KMS-11 (cell line): ENCODE measurements at regions not wholly inside any gene's neighbourhood (a gene's known extent, or its start where the extent isn't known, plus 50 kb on each side); places are given as distances from the start of the nearest gene placed in this dataset.

Source experiments
- H2AFZ ChIP-seq: fragments of 200-600 bp; sonication (generic); 2 replicates; pipeline ENCODE4 v1.6.1; 2016; ENCODE audit warnings: antibody characterized with exemption, mixed run types, low read depth
- H3K27ac ChIP-seq: fragments of 200-600 bp; sonication (generic); 2 replicates; pipeline ENCODE4 v1.6.1; 2016; ENCODE audit warnings: mild to moderate bottlenecking, mixed run types
- H3K27me3 ChIP-seq: fragments of 200-600 bp; sonication (generic); 2 replicates; pipeline ENCODE4 v1.6.1; 2017; ENCODE audit warnings: mild to moderate bottlenecking, low read depth, mixed run types, moderate library complexity; ENCODE audit not compliant: insufficient read depth
- H3K36me3 ChIP-seq: fragments of 200-600 bp; sonication (generic); 2 replicates; pipeline ENCODE4 v1.6.1; 2017; ENCODE audit warnings: mild to moderate bottlenecking, mixed run types; ENCODE audit not compliant: insufficient read depth
- H3K4me1 ChIP-seq: fragments of 200-600 bp; sonication (generic); 2 replicates; pipeline ENCODE4 v1.6.1; 2016; ENCODE audit warnings: mild to moderate bottlenecking, low read depth, mixed run types; ENCODE audit not compliant: poor library complexity, severe bottlenecking
- H3K4me2 ChIP-seq: fragments of 200-600 bp; sonication (generic); 2 replicates; pipeline ENCODE4 v1.7.0; 2016; ENCODE audit warnings: mild to moderate bottlenecking, mixed run types
- H3K4me3 ChIP-seq: fragments of 200-600 bp; sonication (generic); IDR thresholded peaks from 2 replicates; pipeline ENCODE4 v1.6.1; 2017; ENCODE audit warnings: low read depth, low read length, mixed read lengths; ENCODE audit not compliant: insufficient read depth
- H3K79me2 ChIP-seq: fragments of 200-600 bp; sonication (generic); 2 replicates; pipeline ENCODE4 v1.6.1; 2016; ENCODE audit warnings: low read depth, mixed run types; ENCODE audit not compliant: insufficient read depth
- H3K9ac ChIP-seq: fragments of 200-600 bp; sonication (generic); 2 replicates; pipeline ENCODE4 v1.6.1; 2016; ENCODE audit warnings: mild to moderate bottlenecking, mixed run types
- H4K20me1 ChIP-seq: fragments of 200-600 bp; sonication (generic); 2 replicates; pipeline ENCODE4 v1.6.1; 2016; ENCODE audit warnings: mild to moderate bottlenecking, mixed run types; ENCODE audit not compliant: insufficient read depth
- CTCF ChIP-seq: fragments of 200-600 bp; sonication (generic); conservative IDR thresholded peaks from 2 replicates; pipeline ENCODE4 v1.6.1; 2017; ENCODE audit warnings: low read depth, mild to moderate bottlenecking, antibody characterized with exemption, low read length, moderate library complexity, mixed read lengths

GRCh38 chr12:23108957-23109356 is 484.0 kb downstream of the ETNK1 start:
- H4K20me1 ChIP-seq: no peaks in the 10 kb centered on the region
- no peak overlapping the region for H3K4me2 ChIP-seq
- H3K27me3 ChIP-seq: no peaks in the 10 kb centered on the region
- TF ChIP-seq CTCF: no peak
- H3K4me3 ChIP-seq: no peak overlapping the region
- H3K4me1 ChIP-seq: no peaks in the 10 kb centered on the region
- H3K27ac ChIP-seq: no peak overlapping the region
- no peak overlapping the region for H3K9ac ChIP-seq
- H2AFZ ChIP-seq: no peak overlapping the region
- H3K36me3 ChIP-seq: no peaks in the 10 kb centered on the region
- no peaks in the 10 kb centered on the region for H3K79me2 ChIP-seq

DNA sequence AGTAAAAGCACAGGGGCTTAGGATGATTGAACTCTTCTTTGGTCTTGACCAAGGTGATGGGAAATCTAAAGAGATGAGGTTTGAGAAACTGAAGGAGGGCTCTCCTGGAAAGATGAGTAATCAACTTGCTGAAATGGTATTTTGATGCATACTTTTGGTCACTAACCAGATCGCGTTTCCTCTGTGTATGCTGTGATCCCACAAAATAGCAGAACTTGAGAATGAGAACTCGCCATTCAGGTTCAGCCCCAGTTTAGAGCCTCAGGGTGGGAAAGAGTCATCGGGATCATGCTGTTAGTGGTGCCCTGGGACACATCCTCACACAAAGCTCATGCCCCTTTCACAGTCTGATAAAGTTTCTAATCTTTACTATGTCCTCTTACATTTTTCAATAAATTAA is 488.8 kb downstream of the ETNK1 start:
- Histone ChIP-seq H3K4me1 (no peaks in the 10 kb centered on the region), H3K27me3 (no peaks in the 10 kb centered on the region), H3K4me3 (no peak overlapping the region), H3K79me2 (no peaks in the 10 kb centered on the region), H3K36me3 (no peaks in the 10 kb centered on the region), H3K9ac (no peak overlapping the region), H4K20me1 (no peaks in the 10 kb centered on the region), H2AFZ (no peak overlapping the region), H3K27ac (no peak overlapping the region), H3K4me2 (no peak overlapping the region)
- TF ChIP-seq CTCF: no peak

DNA sequence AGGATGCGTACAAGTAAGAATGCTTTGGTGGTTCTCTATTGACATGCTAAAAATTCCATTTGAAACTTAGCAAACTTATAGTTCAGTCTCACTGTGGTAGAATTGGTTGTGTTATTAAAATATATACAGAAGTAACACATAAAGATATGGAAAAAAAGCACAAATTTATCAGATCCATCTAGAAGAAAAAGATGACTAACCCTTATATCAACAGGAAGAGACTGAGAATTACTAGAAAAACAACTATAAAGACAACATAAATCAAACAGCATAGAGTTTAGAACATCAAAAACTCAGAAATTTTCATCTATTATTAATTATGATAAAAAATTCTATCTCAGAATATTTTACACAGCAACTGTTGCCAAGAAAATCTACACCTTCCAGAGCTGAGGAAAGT is 491.0 kb downstream of the ETNK1 start:
- Histone ChIP-seq H4K20me1 (no peaks in the 10 kb centered on the region), H3K4me1 (no peaks in the 10 kb centered on the region), H3K9ac (no peak overlapping the region), H3K27me3 (no peaks in the 10 kb centered on the region), H3K4me3 (no peak overlapping the region), H2AFZ (no peak overlapping the region), H3K4me2 (no peak overlapping the region), H3K79me2 (no peaks in the 10 kb centered on the region), H3K36me3 (no peaks in the 10 kb centered on the region), H3K27ac (no peak overlapping the region)
- TF ChIP-seq CTCF: no peak

DNA sequence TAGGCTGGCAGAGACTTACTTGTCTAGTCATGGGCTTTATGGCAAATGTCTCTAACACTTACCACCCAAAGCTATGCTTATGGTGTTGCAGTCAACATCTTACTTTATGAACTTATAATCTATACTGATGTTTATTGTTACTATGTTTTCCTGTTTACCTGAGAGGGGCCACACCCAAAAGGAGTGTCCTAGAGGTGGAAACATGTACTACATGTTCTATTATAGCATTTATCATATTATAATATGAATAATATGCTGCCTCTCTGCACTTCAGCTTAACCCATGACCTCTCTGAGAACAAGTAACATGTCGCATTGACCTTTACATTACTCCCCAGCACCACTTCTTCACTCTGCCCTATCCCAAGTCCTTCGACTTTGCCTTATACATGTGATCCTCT is 501.8 kb downstream of the ETNK1 start:
- no peak overlapping the region for H3K4me3 ChIP-seq
- no peak overlapping the region for H2AFZ ChIP-seq
- no peaks in the 10 kb centered on the region for H3K4me1 ChIP-seq
- H3K27me3 ChIP-seq: no peaks in the 10 kb centered on the region
- no peak overlapping the region for H3K4me2 ChIP-seq
- no peak overlapping the region for H3K27ac ChIP-seq
- no peaks in the 10 kb centered on the region for H4K20me1 ChIP-seq
- TF ChIP-seq CTCF: no peak
- no peak overlapping the region for H3K9ac ChIP-seq
- no peaks in the 10 kb centered on the region for H3K36me3 ChIP-seq
- no peaks in the 10 kb centered on the region for H3K79me2 ChIP-seq

- no peaks in the 10 kb centered on the region for H3K4me1 ChIP-seq
- TF ChIP-seq CTCF: no peak
- no peak overlapping the region for H3K4me3 ChIP-seq
- H2AFZ ChIP-seq: no peak overlapping the region
- no peak overlapping the region for H3K9ac ChIP-seq
- H4K20me1 ChIP-seq: no peaks in the 10 kb centered on the region
- no peaks in the 10 kb centered on the region for H3K27me3 ChIP-seq
- H3K4me2 ChIP-seq: no peak overlapping the region
- H3K27ac ChIP-seq: no peak overlapping the region
- H3K79me2 ChIP-seq: no peaks in the 10 kb centered on the region
- no peaks in the 10 kb centered on the region for H3K36me3 ChIP-seq
Observed at GRCh38 chr12:23127701-23128100, 502.7 kb downstream of the ETNK1 start.
